ENCODE measurements at regions not wholly inside any gene's neighbourhood (a gene's known extent, or its start where the extent isn't known, plus 50 kb on each side); places are given as distances from the start of the nearest gene placed in this dataset.

DNA sequence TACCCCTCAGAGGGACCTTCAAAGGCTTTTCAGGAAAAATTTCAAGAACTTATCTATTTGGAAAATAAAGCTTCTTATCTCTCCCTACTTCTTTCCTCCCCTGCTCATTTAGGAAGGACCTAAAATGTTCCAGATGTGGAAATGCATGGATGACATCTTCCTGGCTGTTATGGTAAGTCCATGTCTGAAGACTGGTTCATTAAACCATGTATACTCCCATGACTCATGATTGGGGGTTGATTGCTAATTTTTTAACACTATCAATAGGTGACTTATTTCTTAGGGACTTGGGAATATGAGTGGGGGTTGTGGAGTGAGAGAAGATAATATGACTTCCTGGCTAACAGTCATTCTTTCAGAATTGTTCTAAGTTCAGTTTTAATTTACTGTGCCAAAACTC lies 104.0 kb upstream of the PARD3B start:
- no peak for TF ChIP-seq CTCF (IDR thresholded peaks at IDR 0.05)
- H3K36me3 Mint-ChIP-seq (ENCODE audit: low read depth) = peaks cover 5% of the 10 kb centered on the region
- H3K4me3 Mint-ChIP-seq (ENCODE audit: unreplicated experiment) = no peak overlapping the region
- H3K4me1 Mint-ChIP-seq (ENCODE audit: low read depth) = peaks cover under 1% of the 10 kb centered on the region
- no peak for DNase-seq (ENCODE audit: low spot score)
- no peaks in the 10 kb centered on the region for H3K27me3 Mint-ChIP-seq (ENCODE audit: low read depth)
- no peak overlapping the region for H3K27ac Mint-ChIP-seq (ENCODE audit: unreplicated experiment)
- peaks cover 10% of the 10 kb centered on the region for H3K9me3 Mint-ChIP-seq (ENCODE audit: low read depth)

- H3K27me3 Mint-ChIP-seq (ENCODE audit: low read depth) = no peaks in the 10 kb centered on the region
- no peak overlapping the region for H3K4me3 Mint-ChIP-seq (ENCODE audit: unreplicated experiment)
- no peak for DNase-seq (ENCODE audit: low spot score)
- H3K4me1 Mint-ChIP-seq (ENCODE audit: low read depth) = no peaks in the 10 kb centered on the region
- H3K36me3 Mint-ChIP-seq (ENCODE audit: low read depth) = peaks cover 3% of the 10 kb centered on the region
- peaks cover 9% of the 10 kb centered on the region for H3K9me3 Mint-ChIP-seq (ENCODE audit: low read depth)
- TF ChIP-seq CTCF (IDR thresholded peaks at IDR 0.05) = no peak
- no peak overlapping the region for H3K27ac Mint-ChIP-seq (ENCODE audit: unreplicated experiment)
Measured at GRCh38 chr2:204445149-204445548, 100.1 kb upstream of the PARD3B start.

DNA sequence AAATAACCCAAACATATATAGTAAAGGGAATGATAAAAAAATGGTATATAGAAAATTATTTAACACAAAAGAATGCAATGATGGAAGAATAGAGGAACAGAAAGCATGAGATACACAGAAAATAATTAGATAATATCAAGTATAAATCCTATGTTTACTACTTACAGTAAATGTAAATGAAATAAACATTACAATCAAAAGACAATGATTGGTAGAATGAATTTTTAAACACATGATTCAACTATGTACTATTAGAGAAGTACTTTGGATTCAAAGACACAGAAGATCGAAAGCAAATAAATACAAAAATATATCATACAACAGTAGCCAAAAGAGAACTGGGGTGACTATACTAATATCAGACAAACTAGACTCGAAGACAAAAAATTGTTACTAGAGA lies 97.6 kb upstream of the PARD3B start:
- H3K36me3 Mint-ChIP-seq (ENCODE audit: low read depth) = peaks cover 2% of the 10 kb centered on the region
- no peaks in the 10 kb centered on the region for H3K27me3 Mint-ChIP-seq (ENCODE audit: low read depth)
- no peak for TF ChIP-seq CTCF (IDR thresholded peaks at IDR 0.05)
- peaks cover 12% of the 10 kb centered on the region for H3K4me1 Mint-ChIP-seq (ENCODE audit: low read depth)
- no peak overlapping the region for H3K27ac Mint-ChIP-seq (ENCODE audit: unreplicated experiment)
- H3K4me3 Mint-ChIP-seq (ENCODE audit: unreplicated experiment) = no peak overlapping the region
- no peak for DNase-seq (ENCODE audit: low spot score)
- H3K9me3 Mint-ChIP-seq (ENCODE audit: low read depth) = peaks cover 8% of the 10 kb centered on the region

DNA sequence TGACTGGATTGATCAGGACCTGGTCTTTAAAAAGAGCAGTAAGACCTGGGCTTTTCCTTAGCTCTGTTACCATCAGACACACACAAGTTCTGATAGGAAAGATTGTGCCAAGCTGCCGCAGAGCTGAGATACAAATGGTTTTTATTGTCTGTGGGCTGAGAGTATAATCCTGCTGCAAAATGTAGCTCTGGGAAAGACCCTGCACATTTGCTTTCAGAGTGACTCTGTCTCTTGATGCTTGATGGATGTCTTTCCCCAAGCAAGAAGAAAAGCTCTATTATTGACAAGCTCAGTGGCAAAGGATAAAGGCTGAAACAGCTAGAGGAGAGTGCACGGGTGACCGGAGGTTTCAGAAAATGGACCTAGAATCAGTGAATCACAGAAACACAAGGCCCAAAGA lies 95.3 kb upstream of the PARD3B start:
- H3K4me3 Mint-ChIP-seq (ENCODE audit: unreplicated experiment) = no peak overlapping the region
- peaks cover 31% of the 10 kb centered on the region for H3K4me1 Mint-ChIP-seq (ENCODE audit: low read depth)
- H3K27ac Mint-ChIP-seq (ENCODE audit: unreplicated experiment) = no peak overlapping the region
- TF ChIP-seq CTCF (IDR thresholded peaks at IDR 0.05) = no peak
- DNase-seq (ENCODE audit: low spot score) = no peak
- H3K9me3 Mint-ChIP-seq (ENCODE audit: low read depth) = peaks cover 7% of the 10 kb centered on the region
- H3K27me3 Mint-ChIP-seq (ENCODE audit: low read depth) = no peaks in the 10 kb centered on the region
- peaks cover 2% of the 10 kb centered on the region for H3K36me3 Mint-ChIP-seq (ENCODE audit: low read depth)

DNA sequence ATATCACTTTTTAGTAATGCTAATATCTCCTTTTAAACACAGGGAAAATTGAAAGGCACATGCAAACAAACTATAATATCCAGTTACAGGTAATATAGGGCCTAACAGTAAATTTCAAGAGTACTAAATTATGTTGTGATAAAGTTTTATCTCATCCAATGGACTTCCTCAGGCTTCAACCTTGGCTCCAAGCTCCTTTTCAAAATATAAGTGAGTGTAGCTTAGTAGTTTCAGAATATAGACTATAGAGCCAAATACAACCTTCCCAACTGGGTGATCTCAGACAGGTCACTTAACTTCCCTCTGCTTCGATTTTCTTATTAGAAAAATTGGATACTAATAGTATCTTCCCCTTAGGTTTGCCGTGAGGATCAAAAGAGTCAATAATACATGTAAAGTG lies 93.5 kb upstream of the PARD3B start:
- no peaks in the 10 kb centered on the region for H3K9me3 Mint-ChIP-seq (ENCODE audit: low read depth)
- no peaks in the 10 kb centered on the region for H3K36me3 Mint-ChIP-seq (ENCODE audit: low read depth)
- no peak for TF ChIP-seq CTCF (IDR thresholded peaks at IDR 0.05)
- DNase-seq (ENCODE audit: low spot score) = no peak
- peak overlapping the region; percentile 99 for H3K27ac Mint-ChIP-seq (ENCODE audit: unreplicated experiment)
- H3K4me3 Mint-ChIP-seq (ENCODE audit: unreplicated experiment) = peak overlapping the region; percentile 51
- H3K27me3 Mint-ChIP-seq (ENCODE audit: low read depth) = no peaks in the 10 kb centered on the region
- H3K4me1 Mint-ChIP-seq (ENCODE audit: low read depth) = peaks cover 31% of the 10 kb centered on the region

All from chondrocyte (in vitro differentiated cells).